ENCODE measurements at regions not wholly inside any gene's neighbourhood (a gene's known extent, or its start where the extent isn't known, plus 50 kb on each side); places are given as distances from the start of the nearest gene placed in this dataset.

DNA sequence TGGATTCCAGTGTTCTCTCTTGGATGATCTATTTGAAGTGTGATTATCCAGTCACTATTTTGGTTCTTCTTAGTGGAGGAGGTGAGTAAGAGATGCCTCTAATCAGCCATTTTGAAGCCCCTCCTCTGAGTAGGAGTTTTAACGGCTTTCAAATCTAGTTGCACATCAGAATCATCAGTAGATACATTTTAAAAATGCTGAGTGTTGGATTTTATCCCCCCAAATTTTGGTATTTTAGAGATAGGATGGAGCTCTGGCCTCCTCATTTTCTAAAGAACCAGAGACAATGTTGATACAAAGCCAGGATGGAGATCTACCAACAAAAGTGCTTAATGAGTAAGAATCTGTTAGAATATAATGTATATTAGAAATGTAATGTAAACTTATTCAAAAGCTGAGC is 1061.0 kb upstream of the WWC1 start:
- no peaks in the 10 kb centered on the region for H3K27me3 ChIP-seq
- no peak for DNase-seq (ENCODE audit: low read depth in 1 of 2, low spot score in 1 of 2)
- H3K36me3 ChIP-seq, result no peaks in the 10 kb centered on the region
- H3K27ac ChIP-seq, result no peak overlapping the region
- no peaks in the 10 kb centered on the region for H3K4me1 ChIP-seq (ENCODE audit: low read depth)
- no peaks in the 10 kb centered on the region for H3K9me3 ChIP-seq (ENCODE audit: low read depth)
- no peak overlapping the region for H3K4me3 ChIP-seq
- TF ChIP-seq, protein P1, sequence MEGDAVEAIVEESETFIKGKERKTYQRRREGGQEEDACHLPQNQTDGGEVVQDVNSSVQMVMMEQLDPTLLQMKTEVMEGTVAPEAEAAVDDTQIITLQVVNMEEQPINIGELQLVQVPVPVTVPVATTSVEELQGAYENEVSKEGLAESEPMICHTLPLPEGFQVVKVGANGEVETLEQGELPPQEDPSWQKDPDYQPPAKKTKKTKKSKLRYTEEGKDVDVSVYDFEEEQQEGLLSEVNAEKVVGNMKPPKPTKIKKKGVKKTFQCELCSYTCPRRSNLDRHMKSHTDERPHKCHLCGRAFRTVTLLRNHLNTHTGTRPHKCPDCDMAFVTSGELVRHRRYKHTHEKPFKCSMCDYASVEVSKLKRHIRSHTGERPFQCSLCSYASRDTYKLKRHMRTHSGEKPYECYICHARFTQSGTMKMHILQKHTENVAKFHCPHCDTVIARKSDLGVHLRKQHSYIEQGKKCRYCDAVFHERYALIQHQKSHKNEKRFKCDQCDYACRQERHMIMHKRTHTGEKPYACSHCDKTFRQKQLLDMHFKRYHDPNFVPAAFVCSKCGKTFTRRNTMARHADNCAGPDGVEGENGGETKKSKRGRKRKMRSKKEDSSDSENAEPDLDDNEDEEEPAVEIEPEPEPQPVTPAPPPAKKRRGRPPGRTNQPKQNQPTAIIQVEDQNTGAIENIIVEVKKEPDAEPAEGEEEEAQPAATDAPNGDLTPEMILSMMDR (IDR thresholded peaks at IDR 0.05; ENCODE audit: low read depth, low read length), result no peak

DNA sequence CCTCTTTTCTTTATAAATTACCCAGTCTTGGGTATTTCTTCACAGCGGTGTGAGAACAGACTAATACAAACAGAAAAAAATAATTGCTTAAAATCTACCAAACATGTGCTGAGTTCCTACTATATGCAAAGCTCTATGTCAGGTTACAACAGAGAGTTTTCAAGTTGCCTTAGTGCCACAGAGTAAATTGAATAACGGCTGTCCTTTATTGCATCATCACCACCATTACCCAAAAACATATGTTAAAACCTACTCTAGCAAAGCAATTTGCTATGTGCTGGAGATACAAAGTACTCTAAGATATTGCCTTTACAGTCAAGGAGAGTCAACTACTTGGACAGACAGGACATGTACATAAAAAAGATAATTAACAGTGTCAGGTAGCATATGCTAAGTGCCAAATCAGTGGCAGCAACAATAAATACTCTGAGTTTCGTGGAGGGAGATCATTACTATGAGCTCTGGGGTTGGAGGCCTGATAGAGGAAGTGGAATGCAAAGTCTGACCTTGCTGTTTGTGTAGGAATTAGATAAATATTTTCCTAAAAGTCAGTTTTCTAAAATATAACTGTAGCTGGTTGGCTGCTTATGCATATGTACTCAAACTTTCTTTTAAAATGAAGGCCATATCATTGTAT is 1058.7 kb upstream of the WWC1 start:
- DNase-seq (ENCODE audit: low read depth in 1 of 2, low spot score in 1 of 2), result no peak
- TF ChIP-seq, protein P1 (IDR thresholded peaks at IDR 0.05; ENCODE audit: low read depth, low read length), result no peak
- Histone ChIP-seq H3K27me3 (no peaks in the 10 kb centered on the region), H3K4me1 (ENCODE audit: low read depth) (no peaks in the 10 kb centered on the region), H3K9me3 (ENCODE audit: low read depth) (no peaks in the 10 kb centered on the region), H3K36me3 (no peaks in the 10 kb centered on the region), H3K27ac (no peak overlapping the region), H3K4me3 (no peak overlapping the region)

DNA sequence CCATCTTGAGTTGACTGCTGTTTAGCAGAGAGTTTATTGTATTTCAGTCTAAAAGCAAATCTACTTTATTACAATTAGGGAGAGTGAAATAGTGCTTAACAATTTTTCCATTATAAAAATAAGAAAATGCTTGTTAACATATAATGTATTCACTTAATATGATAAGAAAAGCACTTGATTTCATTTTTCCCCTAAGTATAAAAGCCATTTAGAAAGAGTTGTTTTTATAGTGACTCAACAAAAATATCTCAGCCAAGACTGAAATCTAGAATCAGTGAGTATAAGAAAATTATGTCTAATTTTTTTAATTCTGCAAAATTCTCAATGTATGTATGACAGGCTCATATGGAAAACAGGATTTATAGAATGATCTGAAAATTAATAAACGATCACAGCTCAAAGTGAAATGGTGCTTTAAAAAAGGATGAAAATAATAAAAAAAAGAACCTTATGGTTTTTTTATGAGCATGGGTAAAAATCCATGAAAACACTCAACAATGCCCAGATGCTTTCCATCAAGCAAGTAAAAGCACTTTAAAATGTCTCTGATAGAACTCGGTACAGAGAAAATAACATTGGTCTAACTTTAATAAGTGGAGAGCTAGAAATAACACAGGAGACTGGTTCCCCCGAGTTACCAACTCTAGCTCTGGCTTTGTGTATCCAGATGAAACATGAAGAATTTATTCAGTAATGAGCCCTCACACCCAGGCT is 1057.8 kb upstream of the WWC1 start:
- no peaks in the 10 kb centered on the region for H3K9me3 ChIP-seq (ENCODE audit: low read depth)
- H3K4me3 ChIP-seq, result no peak overlapping the region
- no peaks in the 10 kb centered on the region for H3K36me3 ChIP-seq
- TF ChIP-seq, protein P1 (IDR thresholded peaks at IDR 0.05; ENCODE audit: low read depth, low read length), result no peak
- no peaks in the 10 kb centered on the region for H3K4me1 ChIP-seq (ENCODE audit: low read depth)
- H3K27me3 ChIP-seq, result no peaks in the 10 kb centered on the region
- no peak overlapping the region for H3K27ac ChIP-seq
- peak in 1 of 2 donors; percentile 1 for DNase-seq (ENCODE audit: low read depth in 1 of 2, low spot score in 1 of 2)

DNA sequence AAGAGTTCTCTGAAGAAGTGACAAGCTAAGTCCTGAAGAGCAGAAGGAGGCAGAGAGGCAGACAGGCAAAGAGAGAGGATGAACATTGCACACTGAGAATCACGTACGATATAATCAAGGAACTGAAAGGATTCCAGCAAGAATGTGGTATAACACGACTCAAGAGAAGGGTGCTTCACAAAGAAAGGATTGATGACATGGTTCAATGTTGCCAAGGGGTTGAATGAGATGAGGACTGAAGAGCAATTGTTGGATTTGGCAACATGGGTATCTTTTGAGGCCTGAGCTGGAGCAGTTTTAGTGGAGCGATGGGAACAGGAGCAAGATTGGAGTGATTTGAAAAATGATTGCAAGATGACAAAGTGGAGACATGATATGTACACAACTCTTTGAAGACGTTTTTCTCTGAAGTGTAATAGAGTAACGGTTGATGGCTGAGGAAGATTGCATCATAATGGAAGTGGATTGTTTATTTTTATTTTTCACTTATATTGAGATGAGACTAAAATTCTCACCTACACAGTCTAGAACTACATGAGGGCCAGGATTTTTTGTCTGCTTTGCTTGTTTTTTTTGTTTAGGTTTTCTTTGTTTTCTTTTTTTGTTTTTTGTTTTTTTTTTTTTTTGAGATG is 1049.9 kb upstream of the WWC1 start:
- no peak overlapping the region for H3K4me3 ChIP-seq
- no peak overlapping the region for H3K27ac ChIP-seq
- H3K4me1 ChIP-seq (ENCODE audit: low read depth), result no peaks in the 10 kb centered on the region
- H3K9me3 ChIP-seq (ENCODE audit: low read depth), result no peaks in the 10 kb centered on the region
- H3K36me3 ChIP-seq, result no peaks in the 10 kb centered on the region
- TF ChIP-seq, protein P1 (IDR thresholded peaks at IDR 0.05; ENCODE audit: low read depth, low read length), result no peak
- no peaks in the 10 kb centered on the region for H3K27me3 ChIP-seq
- DNase-seq (ENCODE audit: low read depth in 1 of 2, low spot score in 1 of 2), result no peak

DNA sequence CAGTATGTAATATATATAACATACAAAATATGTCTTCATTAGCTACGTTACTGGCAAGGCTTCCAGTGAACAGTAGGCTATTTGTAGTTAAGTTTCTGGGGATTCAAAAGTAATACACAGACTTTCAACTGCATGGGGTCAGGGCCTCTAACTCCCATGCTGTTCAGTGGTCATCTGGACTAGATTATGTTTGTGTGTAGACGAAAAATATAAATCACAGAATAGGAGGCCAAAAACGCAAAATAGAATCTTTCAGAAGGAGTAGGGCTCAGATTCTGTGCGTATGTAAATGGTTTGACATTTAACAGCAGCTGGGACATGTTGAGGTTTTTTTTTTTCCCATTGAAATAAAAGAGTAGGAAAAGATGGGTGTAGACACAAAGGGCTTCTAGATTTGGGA is 1048.7 kb upstream of the WWC1 start:
- H3K4me3 ChIP-seq, result no peak overlapping the region
- H3K27ac ChIP-seq, result no peak overlapping the region
- no peak for DNase-seq (ENCODE audit: low read depth in 1 of 2, low spot score in 1 of 2)
- no peaks in the 10 kb centered on the region for H3K27me3 ChIP-seq
- TF ChIP-seq, protein P1 (IDR thresholded peaks at IDR 0.05; ENCODE audit: low read depth, low read length), result no peak
- no peaks in the 10 kb centered on the region for H3K4me1 ChIP-seq (ENCODE audit: low read depth)
- H3K9me3 ChIP-seq (ENCODE audit: low read depth), result no peaks in the 10 kb centered on the region
- no peaks in the 10 kb centered on the region for H3K36me3 ChIP-seq

Data from cardiac muscle cell (in vitro differentiated cells and primary cell).